Peyer's patch (tissue), 4 donors: ENCODE measurements at regions not wholly inside any gene's neighbourhood (a gene's known extent, or its start where the extent isn't known, plus 50 kb on each side); places are given as distances from the start of the nearest gene placed in this dataset.
A peak's percentile ranks its signal among the peaks of the same experiment; 100 is the strongest.

ENCODE experiments used
- DNase-seq, 3 donors: peaks; one replicate each; pipeline ENCODE4 v3.0.0-alpha.2; 2017 to 2019
- H3K27ac ChIP-seq, 4 donors: fragments of 200-600 bp; sonication (generic); one replicate each; pipeline ENCODE4 v1.5.1; 2016 to 2019
- H3K27me3 ChIP-seq, 2 donors: fragments of 200-600 bp; sonication (generic); one replicate each; pipeline ENCODE4 v1.5.1; 2019
- H3K36me3 ChIP-seq, 3 donors: fragments of 200-600 bp; sonication (generic); one replicate each; pipeline ENCODE4 v1.5.1; 2016 to 2019
- H3K4me1 ChIP-seq, 4 donors: fragments of 200-600 bp; sonication (generic); one replicate each; pipeline ENCODE4 v1.5.1; 2016 to 2019
- H3K4me3 ChIP-seq, 4 donors: fragments of 200-600 bp; sonication (generic); 1 replicate in 3 of 4; 2 replicates in 1 of 4; pipeline ENCODE4 v1.5.1; 2016 to 2019; ENCODE audit warnings: mild to moderate bottlenecking in 1 of 4
- H3K9me3 ChIP-seq, 4 donors: fragments of 200-600 bp; sonication (generic); one replicate each; pipeline ENCODE4 v1.5.1; 2016 to 2019; ENCODE audit warnings: mild to moderate bottlenecking in 1 of 4
- POLR2A ChIP-seq, 2 donors: fragments of 450-650 bp; IDR thresholded peaks; one replicate each; pipeline ENCODE4 v1.5.1; 2017; ENCODE audit warnings: antibody characterized with exemption in 2 of 2, mild to moderate bottlenecking in 2 of 2, moderate library complexity in 2 of 2
- TF ChIP-seq, protein P1 (sequence below), 6 experiments: fragments of 450-650 bp in 4 of 6; fragments of 200-600 bp in 2 of 6; sonication (generic) in 1 of 6; IDR thresholded peaks; one replicate each; pipeline ENCODE4 v1.5.1; 2017 to 2019; ENCODE audit warnings: antibody characterized with exemption in 6 of 6, mild to moderate bottlenecking in 3 of 6, moderate library complexity in 1 of 6

DNA sequence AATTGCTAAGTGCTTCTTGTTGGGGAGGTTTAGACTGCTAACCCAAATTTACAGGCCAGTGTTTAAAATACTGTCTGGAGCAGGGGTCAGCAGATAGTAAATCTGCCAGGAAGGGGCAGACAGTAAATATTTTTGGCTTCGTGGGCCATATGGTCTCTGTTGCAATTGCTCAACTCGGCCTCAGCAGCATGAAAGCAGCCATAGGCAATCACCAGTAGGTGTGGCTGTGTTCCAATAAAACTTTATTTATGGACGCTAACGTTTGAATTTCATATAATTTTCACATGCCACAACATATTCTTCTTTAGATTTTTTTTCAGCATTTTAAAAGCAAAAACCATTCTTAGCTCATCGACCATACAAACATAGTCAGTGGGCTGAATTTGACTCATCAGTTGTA lies 172.7 kb downstream of the BRINP2 start:
- Histone ChIP-seq H3K27ac (no peak overlapping the region), H3K36me3 (no peaks in the 10 kb centered on the region), H3K9me3 (no peaks in the 10 kb centered on the region), H3K4me1 (no peaks in the 10 kb centered on the region), H3K27me3 (no peaks in the 10 kb centered on the region), H3K4me3 (no peak overlapping the region)
- DNase-seq = no peak
- TF ChIP-seq POLR2A (IDR thresholded peaks at IDR 0.05) = no peak
- TF ChIP-seq, protein P1, sequence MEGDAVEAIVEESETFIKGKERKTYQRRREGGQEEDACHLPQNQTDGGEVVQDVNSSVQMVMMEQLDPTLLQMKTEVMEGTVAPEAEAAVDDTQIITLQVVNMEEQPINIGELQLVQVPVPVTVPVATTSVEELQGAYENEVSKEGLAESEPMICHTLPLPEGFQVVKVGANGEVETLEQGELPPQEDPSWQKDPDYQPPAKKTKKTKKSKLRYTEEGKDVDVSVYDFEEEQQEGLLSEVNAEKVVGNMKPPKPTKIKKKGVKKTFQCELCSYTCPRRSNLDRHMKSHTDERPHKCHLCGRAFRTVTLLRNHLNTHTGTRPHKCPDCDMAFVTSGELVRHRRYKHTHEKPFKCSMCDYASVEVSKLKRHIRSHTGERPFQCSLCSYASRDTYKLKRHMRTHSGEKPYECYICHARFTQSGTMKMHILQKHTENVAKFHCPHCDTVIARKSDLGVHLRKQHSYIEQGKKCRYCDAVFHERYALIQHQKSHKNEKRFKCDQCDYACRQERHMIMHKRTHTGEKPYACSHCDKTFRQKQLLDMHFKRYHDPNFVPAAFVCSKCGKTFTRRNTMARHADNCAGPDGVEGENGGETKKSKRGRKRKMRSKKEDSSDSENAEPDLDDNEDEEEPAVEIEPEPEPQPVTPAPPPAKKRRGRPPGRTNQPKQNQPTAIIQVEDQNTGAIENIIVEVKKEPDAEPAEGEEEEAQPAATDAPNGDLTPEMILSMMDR (IDR thresholded peaks at IDR 0.05) = no peak

DNA sequence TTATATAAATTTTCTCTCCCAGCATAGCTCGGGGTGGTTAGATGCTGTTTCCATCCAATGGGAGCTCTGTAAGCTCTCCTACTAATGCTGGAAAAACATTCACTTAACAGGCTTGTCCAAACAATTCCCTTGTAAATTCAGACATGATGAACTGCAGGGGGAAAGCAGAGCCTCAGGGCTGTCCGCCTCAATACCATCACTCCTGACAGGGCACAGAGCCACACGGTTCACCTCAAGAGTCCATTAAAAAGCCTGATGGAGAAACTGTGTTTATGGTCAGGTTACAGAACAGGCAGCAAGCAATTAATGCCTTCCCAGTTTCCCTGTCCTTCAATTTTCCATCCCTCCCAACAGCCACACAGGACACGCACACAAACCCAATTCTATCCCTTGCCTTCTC lies 171.0 kb downstream of the BRINP2 start:
- H3K36me3 ChIP-seq = no peaks in the 10 kb centered on the region
- H3K27me3 ChIP-seq = no peaks in the 10 kb centered on the region
- H3K27ac ChIP-seq = no peak overlapping the region
- no peak overlapping the region for H3K4me3 ChIP-seq
- no peak for DNase-seq
- H3K4me1 ChIP-seq = no peaks in the 10 kb centered on the region
- no peaks in the 10 kb centered on the region for H3K9me3 ChIP-seq
- no peak for TF ChIP-seq POLR2A (IDR thresholded peaks at IDR 0.05)
- TF ChIP-seq, protein P1 (IDR thresholded peaks at IDR 0.05) = no peak

DNA sequence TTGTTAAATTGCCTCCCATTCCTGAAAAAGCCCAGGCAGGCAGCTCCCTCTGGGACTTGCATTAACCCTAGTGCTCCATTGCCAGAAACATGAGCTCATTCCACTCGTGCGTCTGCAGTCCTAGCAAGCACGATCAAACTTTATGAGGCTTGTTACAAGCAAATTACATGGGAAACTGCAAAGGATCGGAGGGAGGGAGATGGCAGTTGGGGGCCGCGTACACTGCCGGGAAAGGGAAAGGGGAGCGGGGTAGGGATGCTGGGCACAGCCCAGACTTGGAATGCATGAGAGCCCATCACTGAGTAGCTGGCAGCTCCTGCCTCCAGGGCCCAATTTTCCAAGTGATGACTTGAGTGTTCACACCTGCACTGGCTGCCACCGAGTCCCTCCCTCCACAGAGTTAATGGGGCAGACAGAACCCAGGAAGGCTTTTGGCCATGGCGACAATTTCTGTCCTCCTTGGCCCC lies 169.9 kb downstream of the BRINP2 start:
- Histone ChIP-seq H3K4me3 (no peak overlapping the region), H3K36me3 (no peaks in the 10 kb centered on the region), H3K9me3 (no peaks in the 10 kb centered on the region), H3K4me1 (no peaks in the 10 kb centered on the region), H3K27me3 (no peaks in the 10 kb centered on the region), H3K27ac (no peak overlapping the region)
- TF ChIP-seq, protein P1 (IDR thresholded peaks at IDR 0.05) = no peak
- TF ChIP-seq POLR2A (IDR thresholded peaks at IDR 0.05) = no peak
- no peak for DNase-seq

DNA sequence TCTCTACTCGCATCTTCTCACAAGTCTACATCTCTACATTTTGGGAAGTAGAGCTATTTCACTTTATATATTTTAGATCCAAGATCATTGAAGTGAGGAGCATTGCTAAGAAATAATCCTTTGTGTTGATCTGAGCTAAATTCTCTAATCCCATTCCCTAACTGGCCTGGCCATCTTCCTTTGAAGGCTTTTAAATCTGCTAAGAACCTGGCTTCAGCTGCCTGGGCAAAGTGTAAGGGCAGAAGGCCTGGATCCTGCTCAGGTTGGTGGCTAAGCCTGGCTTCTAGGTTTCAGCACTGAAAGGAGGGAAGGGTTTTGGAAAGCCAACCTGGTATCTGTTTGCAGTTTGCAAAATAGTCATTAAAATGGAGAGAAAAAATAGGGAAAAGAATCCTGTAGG lies 167.6 kb downstream of the BRINP2 start:
- Histone ChIP-seq H3K36me3 (no peaks in the 10 kb centered on the region), H3K9me3 (no peaks in the 10 kb centered on the region), H3K27ac (no peak overlapping the region), H3K27me3 (no peaks in the 10 kb centered on the region), H3K4me3 (no peak overlapping the region), H3K4me1 (no peaks in the 10 kb centered on the region)
- TF ChIP-seq POLR2A (IDR thresholded peaks at IDR 0.05) = no peak
- TF ChIP-seq, protein P1 (IDR thresholded peaks at IDR 0.05) = no peak
- no peak for DNase-seq

DNA sequence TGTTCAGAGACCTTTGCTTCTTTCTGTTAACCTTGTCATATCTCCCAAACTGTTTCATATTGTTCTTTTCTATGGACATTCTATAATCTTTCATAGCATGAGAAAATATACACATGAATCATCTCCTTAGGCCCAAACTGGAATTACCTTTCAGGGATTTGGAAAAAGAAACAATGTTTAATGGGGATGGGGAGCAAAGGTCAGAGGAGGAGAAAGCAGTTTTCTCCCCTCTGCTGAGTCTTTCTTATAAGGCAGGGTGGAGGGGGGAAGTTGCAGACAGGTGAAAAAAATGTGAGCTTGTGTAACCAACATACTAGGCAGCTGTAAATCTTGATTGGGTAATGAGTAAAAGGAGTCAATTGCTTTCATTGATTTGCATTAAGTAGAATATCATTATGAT lies 164.1 kb downstream of the BRINP2 start:
- DNase-seq = no peak
- Histone ChIP-seq H3K27me3 (no peaks in the 10 kb centered on the region), H3K36me3 (no peaks in the 10 kb centered on the region), H3K4me3 (no peak overlapping the region), H3K9me3 (no peaks in the 10 kb centered on the region), H3K4me1 (no peaks in the 10 kb centered on the region), H3K27ac (no peak overlapping the region)
- no peak for TF ChIP-seq POLR2A (IDR thresholded peaks at IDR 0.05)
- TF ChIP-seq, protein P1 (IDR thresholded peaks at IDR 0.05) = no peak

DNA sequence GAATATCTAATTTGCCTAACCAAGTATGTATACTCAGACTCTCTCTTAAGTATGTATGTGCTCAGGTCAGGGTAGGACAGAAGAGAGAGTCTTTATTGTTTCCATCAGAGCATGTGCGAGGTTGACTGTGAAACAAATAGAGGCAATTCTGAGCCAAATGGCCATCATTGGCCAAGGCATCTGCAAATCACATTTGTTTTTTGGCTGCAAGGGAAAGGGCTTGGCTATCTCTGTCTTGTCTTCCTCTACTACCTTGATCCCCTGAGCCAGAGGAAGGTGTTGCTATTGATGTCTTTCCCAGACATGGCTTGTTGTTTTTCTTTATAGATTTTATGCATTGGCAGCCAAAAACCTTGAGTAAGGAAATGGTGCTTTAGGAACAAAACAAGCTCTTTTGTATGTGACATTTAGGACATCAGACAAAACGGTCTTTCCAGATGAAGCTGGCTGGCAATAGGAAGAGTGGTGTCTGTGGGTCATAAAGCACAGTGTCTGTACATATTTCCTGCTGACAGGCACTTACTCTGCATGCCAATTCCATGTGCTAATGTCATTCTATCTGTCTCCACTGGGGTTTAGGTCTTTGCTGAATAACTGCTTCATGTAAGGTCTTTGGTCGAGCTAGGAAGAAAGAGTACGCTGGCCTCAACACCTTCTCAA lies 163.3 kb downstream of the BRINP2 start:
- TF ChIP-seq POLR2A (IDR thresholded peaks at IDR 0.05) = no peak
- TF ChIP-seq, protein P1 (IDR thresholded peaks at IDR 0.05) = peak in 3 of 6 experiments; percentile 13 to 24 (median 21)
- no peak for DNase-seq
- no peaks in the 10 kb centered on the region for H3K27me3 ChIP-seq

More for the DNA sequence above, 163.3 kb downstream of the BRINP2 start:
- Histone ChIP-seq H3K36me3 (no peaks in the 10 kb centered on the region), H3K4me3 (no peak overlapping the region), H3K4me1 (no peaks in the 10 kb centered on the region), H3K27ac (no peak overlapping the region), H3K9me3 (no peaks in the 10 kb centered on the region)
